ENCODE measurements at regions not wholly inside any gene's neighbourhood (a gene's known extent, or its start where the extent isn't known, plus 50 kb on each side); places are given as distances from the start of the nearest gene placed in this dataset.

- TF ChIP-seq ZFP36L2 (CRISPR knock-in tag; IDR thresholded peaks at IDR 0.05) (no peak), KMT2B (CRISPR knock-in tag; IDR thresholded peaks at IDR 0.05) (no peak), BCL3 (CRISPR knock-in tag; IDR thresholded peaks at IDR 0.05) (no peak), ARHGAP35 (CRISPR knock-in tag; IDR thresholded peaks at IDR 0.05; ENCODE audit: borderline replicate concordance) (no peak), FUBP1 (CRISPR knock-in tag; IDR thresholded peaks at IDR 0.05; ENCODE audit: borderline replicate concordance) (no peak), ZNF766 (CRISPR knock-in tag; IDR thresholded peaks at IDR 0.05; ENCODE audit: borderline replicate concordance) (no peak), ZNF296 (CRISPR knock-in tag; conservative IDR thresholded peaks at IDR 0.05) (no peak), ZNF615 (CRISPR knock-in tag; IDR thresholded peaks at IDR 0.05; ENCODE audit: borderline replicate concordance) (no peak), SYNCRIP (IDR thresholded peaks at IDR 0.05; ENCODE audit: insufficient read depth, low read depth, low read length) (no peak), RAD21 (CRISPR knock-in tag; IDR thresholded peaks at IDR 0.05) (no peak), ZNF251 (CRISPR knock-in tag; IDR thresholded peaks at IDR 0.05) (no peak), BHLHE40 (IDR thresholded peaks at IDR 0.05; ENCODE audit: low read length) (no peak; the same call in 1 of the 2 replicates), HMG20B (CRISPR knock-in tag; conservative IDR thresholded peaks at IDR 0.05) (peak; percentile 78), PRPF4 (IDR thresholded peaks at IDR 0.05; ENCODE audit: low read depth, low read length, poor library complexity, severe bottlenecking) (no peak), STAG1 (CRISPR knock-in tag; IDR thresholded peaks at IDR 0.05) (0 out of 2 replicates have a peak, but pooled peaks have one; percentile 6), NCOA2 (CRISPR knock-in tag; IDR thresholded peaks at IDR 0.05) (peak; percentile 82), MAZ (IDR thresholded peaks at IDR 0.05; ENCODE audit: borderline replicate concordance, low read depth, low read length) (no peak), MAZ (CRISPR knock-in tag; IDR thresholded peaks at IDR 0.05; ENCODE audit: low read depth) (no peak), ZNF563 (CRISPR knock-in tag; IDR thresholded peaks at IDR 0.05) (no peak), RFX1 (IDR thresholded peaks at IDR 0.05) (no peak), THYN1 (CRISPR knock-in tag; IDR thresholded peaks at IDR 0.05; ENCODE audit: borderline replicate concordance, low read depth) (no peak), ZNF605 (CRISPR knock-in tag; IDR thresholded peaks at IDR 0.05) (no peak), ZNF17 (CRISPR knock-in tag; IDR thresholded peaks at IDR 0.05) (no peak), SP5 (CRISPR knock-in tag; IDR thresholded peaks at IDR 0.05; ENCODE audit: borderline replicate concordance, low read depth) (peak; percentile 56), TCF7 (IDR thresholded peaks at IDR 0.05; ENCODE audit: low read depth) (peak; percentile 62), HIC2 (CRISPR knock-in tag; IDR thresholded peaks at IDR 0.05; ENCODE audit: low read depth) (no peak), SRSF9 (IDR thresholded peaks at IDR 0.05; ENCODE audit: borderline replicate concordance, insufficient read depth, low read depth, low read length, poor library complexity, severe bottlenecking) (no peak), PTBP1 (IDR thresholded peaks at IDR 0.05; ENCODE audit: low read depth, low read length, poor library complexity, severe bottlenecking) (no peak)
Measured at GRCh38 chr16:52597772-52598483, 51.0 kb upstream of the TOX3 start (continued).
